ENCODE measurements at regions not wholly inside any gene's neighbourhood (a gene's known extent, or its start where the extent isn't known, plus 50 kb on each side); places are given as distances from the start of the nearest gene placed in this dataset.

- no peaks in the 10 kb centered on the region for H3K27me3 ChIP-seq
- H3K4me1 ChIP-seq, result peaks cover 0 to 7% (median 0%) of the 10 kb centered on the region in 4 donors
- WGBS, 2 donors (ENCODE audit: low coverage in 1 of 2), result 72 to 77% methylated on average over 6 of the region's 6 CpGs
- H3K4me3 ChIP-seq, result no peak overlapping the region
- H3K36me3 ChIP-seq, result no peaks in the 10 kb centered on the region
- in situ Hi-C loops (cut with MboI; ENCODE audit: low pct_ligation_motif_present in 1 of 4, low pct_unique_long_range_greater_than_20kb in 1 of 4, low sequenced_read_pairs in 3 of 4) (no loop called here), intact Hi-C loops (cut with DNase I; ENCODE audit: low total_unique reads) (no loop called here)
- DNase-seq, result no peak
- no peaks in the 10 kb centered on the region for H3K9me3 ChIP-seq
- no peak overlapping the region for H3K27ac ChIP-seq
- TF ChIP-seq CTCF (IDR thresholded peaks at IDR 0.05) (no peak), POLR2AphosphoS5 (IDR thresholded peaks at IDR 0.05) (no peak), POLR2A (IDR thresholded peaks at IDR 0.05) (no peak), EP300 (IDR thresholded peaks at IDR 0.05; ENCODE audit: low read depth) (no peak)
Measured at GRCh38 chr2:200089040-200089755, 133.8 kb downstream of the MAIP1 start.

- WGBS, 2 donors (ENCODE audit: low coverage in 1 of 2), result 89 to 91% methylated on average over 5 to 6 of the region's 6 CpGs
- intact Hi-C loops (cut with DNase I; ENCODE audit: low total_unique reads), result no loop called here
- in situ Hi-C loops (cut with MboI; ENCODE audit: low pct_ligation_motif_present in 1 of 4, low pct_unique_long_range_greater_than_20kb in 1 of 4, low sequenced_read_pairs in 3 of 4), result no loop called here
- Histone ChIP-seq H3K27me3 (no peaks in the 10 kb centered on the region), H3K4me3 (no peak overlapping the region), H3K4me1 (peaks cover 0 to 7% (median 0%) of the 10 kb centered on the region in 4 donors), H3K9me3 (no peaks in the 10 kb centered on the region), H3K36me3 (no peaks in the 10 kb centered on the region), H3K27ac (no peak overlapping the region)
- TF ChIP-seq POLR2A (IDR thresholded peaks at IDR 0.05) (no peak), CTCF (IDR thresholded peaks at IDR 0.05) (no peak), POLR2AphosphoS5 (IDR thresholded peaks at IDR 0.05) (no peak), EP300 (IDR thresholded peaks at IDR 0.05; ENCODE audit: low read depth) (no peak)
- no peak for DNase-seq
Measured at GRCh38 chr2:200089756-200090109, 134.4 kb downstream of the MAIP1 start.

GRCh38 chr2:200090683-200091082 lies 135.3 kb downstream of the MAIP1 start:
- TF ChIP-seq CTCF (IDR thresholded peaks at IDR 0.05) (no peak), POLR2A (IDR thresholded peaks at IDR 0.05) (no peak), POLR2AphosphoS5 (IDR thresholded peaks at IDR 0.05) (no peak), EP300 (IDR thresholded peaks at IDR 0.05; ENCODE audit: low read depth) (no peak)
- no peak for DNase-seq
- Histone ChIP-seq H3K4me3 (no peak overlapping the region), H3K27ac (no peak overlapping the region), H3K4me1 (peaks cover 0 to 7% (median 0%) of the 10 kb centered on the region in 4 donors), H3K27me3 (no peaks in the 10 kb centered on the region), H3K9me3 (no peaks in the 10 kb centered on the region), H3K36me3 (no peaks in the 10 kb centered on the region)
- in situ Hi-C loops (cut with MboI; ENCODE audit: low pct_ligation_motif_present in 1 of 4, low pct_unique_long_range_greater_than_20kb in 1 of 4, low sequenced_read_pairs in 3 of 4), result no loop called here
- intact Hi-C loops (cut with DNase I; ENCODE audit: low total_unique reads), result no loop called here
- 90 to 94% methylated on average over 2 to 6 of the region's 6 CpGs for WGBS, 2 donors (ENCODE audit: low coverage in 1 of 2)

GRCh38 chr2:200091126-200091525 lies 135.7 kb downstream of the MAIP1 start:
- Histone ChIP-seq H3K4me3 (no peak overlapping the region), H3K27me3 (no peaks in the 10 kb centered on the region), H3K4me1 (peaks cover 0 to 7% (median 0%) of the 10 kb centered on the region in 4 donors), H3K27ac (no peak overlapping the region), H3K36me3 (no peaks in the 10 kb centered on the region), H3K9me3 (no peaks in the 10 kb centered on the region)
- DNase-seq, result no peak
- 81 to 100% methylated on average over 2 of the region's 2 CpGs for WGBS, 2 donors (ENCODE audit: low coverage in 1 of 2)
- TF ChIP-seq CTCF (IDR thresholded peaks at IDR 0.05) (no peak), POLR2AphosphoS5 (IDR thresholded peaks at IDR 0.05) (no peak), POLR2A (IDR thresholded peaks at IDR 0.05) (no peak), EP300 (IDR thresholded peaks at IDR 0.05; ENCODE audit: low read depth) (no peak)
- in situ Hi-C loops (cut with MboI; ENCODE audit: low pct_ligation_motif_present in 1 of 4, low pct_unique_long_range_greater_than_20kb in 1 of 4, low sequenced_read_pairs in 3 of 4) (no loop called here), intact Hi-C loops (cut with DNase I; ENCODE audit: low total_unique reads) (no loop called here)

Measured in transverse colon (tissue), 4 donors.